GM18517 (cell line): ENCODE measurements at regions not wholly inside any gene's neighbourhood (a gene's known extent, or its start where the extent isn't known, plus 50 kb on each side); places are given as distances from the start of the nearest gene placed in this dataset.

ENCODE experiments used
- ATAC-seq: cut with Tn5 transposase; IDR thresholded peaks from one replicate; pipeline ENCODE4 v1.9.1; 2021; ENCODE audit warnings: mild to moderate bottlenecking, moderate library complexity; ENCODE audit not compliant: unreplicated experiment

DNA sequence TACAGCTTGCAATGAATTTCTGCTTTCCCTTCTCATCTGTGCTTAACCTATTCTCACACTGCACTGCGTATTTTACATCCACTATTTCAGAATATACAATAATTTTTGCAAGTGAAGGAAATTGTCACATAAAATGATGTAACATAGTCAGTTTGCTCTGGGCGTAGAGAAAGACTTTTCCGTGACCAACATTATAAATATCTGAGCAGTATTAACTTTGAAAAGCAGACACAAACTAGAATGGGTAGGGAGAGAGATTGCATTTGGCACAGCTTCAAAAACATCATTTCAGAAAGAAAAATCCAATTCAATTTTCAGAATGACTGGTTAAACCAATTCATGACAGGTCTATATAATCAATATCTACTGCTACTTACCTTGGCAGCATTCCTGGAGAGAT lies 352.5 kb upstream of the MIR17HG start:
- no peak for ATAC-seq

DNA sequence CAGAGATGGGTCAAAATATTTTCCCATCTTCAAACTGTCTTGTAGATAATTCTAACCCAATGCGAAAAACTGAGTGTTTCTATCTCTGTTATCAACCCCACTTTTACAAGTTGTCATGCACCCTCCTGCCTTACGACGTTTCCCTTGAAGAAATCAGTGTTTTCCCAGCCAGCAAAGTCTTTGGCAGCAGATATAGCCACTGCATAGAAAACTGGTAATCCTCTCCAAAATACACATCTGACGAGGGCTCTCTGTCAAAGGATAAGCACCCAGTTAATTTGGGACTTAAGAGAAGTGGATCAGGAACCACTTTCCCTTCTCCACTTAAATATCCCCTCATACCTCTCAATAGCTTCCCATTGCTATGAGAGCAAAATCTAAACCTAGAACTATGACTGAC lies 351.9 kb upstream of the MIR17HG start:
- ATAC-seq = no peak

DNA sequence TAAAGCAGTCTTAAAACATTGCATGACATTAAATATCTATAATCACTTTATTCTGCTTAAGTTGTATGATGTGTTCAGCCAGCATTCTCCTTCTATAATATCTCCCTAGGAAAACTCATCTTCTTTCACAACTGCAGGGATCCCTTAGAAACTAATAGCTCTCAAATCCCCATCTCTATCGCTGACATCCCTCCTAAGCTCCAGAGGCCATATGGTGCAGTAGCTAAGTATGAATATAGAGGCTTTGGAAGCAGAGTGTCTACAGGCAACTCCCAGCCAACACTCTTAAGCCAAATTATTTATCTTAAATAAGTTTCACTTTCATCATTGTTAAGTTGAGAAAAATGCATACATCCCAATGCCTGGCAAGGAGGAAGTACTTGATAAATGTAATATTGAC lies 349.5 kb upstream of the MIR17HG start:
- ATAC-seq = no peak

DNA sequence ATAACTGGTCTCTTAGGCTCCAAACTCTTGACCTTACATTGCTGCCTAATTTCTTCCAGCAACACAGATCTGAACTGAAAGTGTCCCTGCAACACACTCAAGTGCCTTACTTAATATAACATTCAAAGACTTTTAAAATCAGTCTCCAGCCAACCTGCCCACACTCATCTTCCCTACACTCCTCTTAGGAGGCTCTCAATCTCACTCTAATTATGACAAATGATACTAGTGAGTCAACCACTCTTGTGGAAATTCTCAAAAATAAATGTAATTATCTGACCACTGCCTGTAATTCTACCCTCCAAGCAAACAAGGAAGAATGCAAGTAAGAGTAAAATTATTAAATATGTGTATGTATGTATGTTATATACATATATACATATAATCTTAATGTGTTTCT lies 348.1 kb upstream of the MIR17HG start:
- ATAC-seq = no peak

DNA sequence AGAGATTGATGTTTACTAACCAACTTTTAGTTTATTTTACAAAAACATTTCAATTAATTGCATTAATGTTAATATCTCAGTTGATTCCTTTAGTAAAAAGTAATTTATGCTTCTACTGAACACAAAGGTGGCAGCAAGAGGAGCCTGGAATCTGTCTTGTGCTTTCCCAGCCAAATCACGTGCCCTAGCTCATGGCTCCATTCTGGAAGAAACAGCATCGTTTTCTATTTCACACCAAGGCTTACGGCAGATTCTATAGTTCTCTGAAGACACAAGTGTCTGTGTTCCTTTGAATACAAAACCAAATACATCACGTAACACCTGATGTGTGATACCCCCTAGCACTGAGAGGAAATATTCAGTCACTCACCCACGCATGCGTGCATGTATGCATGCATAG lies 346.1 kb upstream of the MIR17HG start:
- no peak for ATAC-seq

DNA sequence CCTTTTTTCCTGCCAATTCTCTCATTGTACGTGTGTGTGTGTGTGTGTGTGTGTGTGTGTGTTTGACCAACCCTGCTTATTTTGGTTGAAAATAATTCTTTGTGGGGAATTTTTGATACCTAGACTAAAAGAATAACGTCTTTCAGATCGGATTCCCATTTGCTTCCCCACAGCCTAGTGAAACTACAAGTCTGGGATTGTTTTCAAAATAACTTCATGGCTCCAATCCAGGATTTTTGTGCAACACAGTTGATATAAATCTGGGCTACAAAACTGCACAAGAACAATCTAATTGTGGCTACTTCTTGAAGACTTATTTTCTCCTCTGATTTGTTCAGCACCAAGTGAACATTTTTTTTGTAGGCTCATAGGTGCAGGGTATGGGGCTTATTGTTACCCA lies 332.8 kb upstream of the MIR17HG start:
- no peak for ATAC-seq

- peak; percentile 84 for ATAC-seq
Measured at GRCh38 chr13:91017031-91017668, 330.3 kb upstream of the MIR17HG start.

- ATAC-seq = peak; percentile 28
Measured at GRCh38 chr13:91017669-91018053, 329.8 kb upstream of the MIR17HG start.

GRCh38 chr13:91020461-91021034 lies 326.9 kb upstream of the MIR17HG start:
- no peak for ATAC-seq

- ATAC-seq = no peak
Measured at GRCh38 chr13:91024157-91024792, 323.2 kb upstream of the MIR17HG start.

GRCh38 chr13:91025442-91025841 lies 322.0 kb upstream of the MIR17HG start:
- ATAC-seq = no peak

DNA sequence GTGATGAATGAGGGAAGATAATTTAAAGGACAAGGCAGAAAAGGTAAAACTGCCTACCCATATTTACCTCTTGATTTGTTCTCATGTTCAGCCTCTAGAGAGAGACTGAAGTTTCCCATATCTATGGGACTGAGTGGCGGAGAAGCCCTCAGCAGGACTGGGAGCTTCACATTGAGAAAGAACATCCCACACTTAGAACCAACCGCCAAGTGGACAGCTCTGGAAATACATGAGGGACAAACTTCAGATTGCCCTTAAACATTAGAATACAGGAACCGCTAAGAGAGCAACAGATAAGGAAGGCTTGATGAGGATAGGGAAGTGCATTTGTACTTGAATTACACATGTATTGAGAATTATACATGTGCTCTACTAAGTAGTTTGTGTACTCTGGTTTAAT lies 316.0 kb upstream of the MIR17HG start:
- no peak for ATAC-seq

DNA sequence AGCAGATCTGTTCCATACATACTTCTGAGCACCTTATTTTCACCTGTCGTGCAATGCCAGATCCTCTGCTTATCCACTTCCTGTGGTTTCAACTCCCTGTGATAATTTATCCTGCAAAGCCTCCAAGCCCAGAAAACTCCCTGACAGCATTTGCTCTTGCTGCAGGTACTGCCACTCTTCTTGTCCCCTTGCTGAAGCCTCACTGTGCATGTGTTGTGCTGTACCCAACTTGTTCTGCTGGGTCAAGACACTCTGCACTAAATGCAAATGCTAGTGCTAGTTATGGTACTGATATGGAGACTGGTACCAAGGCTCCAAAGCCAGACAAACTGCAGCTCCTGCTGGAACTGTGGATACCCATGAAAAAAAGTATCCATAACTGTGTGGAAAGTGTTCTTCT lies 315.4 kb upstream of the MIR17HG start:
- ATAC-seq = no peak

- no peak for ATAC-seq
Measured at GRCh38 chr13:91036886-91037285, 310.6 kb upstream of the MIR17HG start.

GRCh38 chr13:91042870-91043269 lies 304.6 kb upstream of the MIR17HG start:
- ATAC-seq = no peak

GRCh38 chr13:91045351-91046034 lies 302.0 kb upstream of the MIR17HG start:
- ATAC-seq = no peak

DNA sequence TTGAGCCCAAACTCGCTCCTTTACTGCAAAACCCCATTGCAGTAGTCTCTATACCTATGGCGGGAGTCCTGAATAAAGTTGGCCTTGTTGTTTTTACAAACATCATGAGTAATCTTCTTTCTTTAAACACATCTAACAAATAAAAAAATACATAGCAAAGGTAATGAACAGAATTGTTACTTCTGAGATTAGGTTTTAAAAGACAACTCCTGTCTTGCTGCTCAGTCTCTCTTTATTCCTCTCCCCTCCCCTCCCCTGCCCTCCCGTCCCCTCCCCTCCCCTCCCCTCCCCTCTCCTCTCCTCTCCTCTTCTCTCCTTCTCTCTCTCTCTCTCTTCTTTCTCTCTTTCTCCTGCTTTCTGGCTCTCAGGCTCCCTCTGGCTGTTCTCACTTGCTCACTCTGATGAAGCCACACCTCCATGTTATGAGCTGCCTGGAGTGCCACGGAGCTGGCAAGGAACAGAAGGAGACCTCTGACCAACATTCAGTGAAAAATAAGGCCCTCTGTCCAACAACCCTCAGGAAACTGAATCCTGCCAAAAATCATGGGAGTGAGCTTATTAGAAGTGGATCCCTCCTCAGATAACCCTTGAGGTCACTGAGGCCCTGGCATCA lies 300.7 kb upstream of the MIR17HG start:
- ATAC-seq = no peak

GRCh38 chr13:91050970-91051369 lies 296.5 kb upstream of the MIR17HG start:
- no peak for ATAC-seq

DNA sequence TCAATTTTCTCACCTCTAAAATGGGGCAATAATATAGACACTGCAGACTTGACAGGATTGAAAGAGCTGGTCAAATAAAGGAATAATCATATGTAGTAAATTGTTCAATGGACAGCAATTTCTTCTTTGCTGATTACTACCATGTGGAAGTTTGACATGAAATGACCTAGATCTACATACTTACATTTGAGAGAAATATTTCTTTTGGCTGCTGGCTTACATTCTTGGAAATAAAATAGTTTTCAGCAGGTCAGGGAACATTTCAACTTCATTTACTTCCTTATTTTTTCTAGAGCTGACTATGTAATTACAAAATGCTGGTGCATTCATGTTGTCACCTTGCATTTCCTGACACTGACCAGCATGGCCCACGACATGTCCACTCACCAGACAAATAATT lies 294.6 kb upstream of the MIR17HG start:
- ATAC-seq = no peak

DNA sequence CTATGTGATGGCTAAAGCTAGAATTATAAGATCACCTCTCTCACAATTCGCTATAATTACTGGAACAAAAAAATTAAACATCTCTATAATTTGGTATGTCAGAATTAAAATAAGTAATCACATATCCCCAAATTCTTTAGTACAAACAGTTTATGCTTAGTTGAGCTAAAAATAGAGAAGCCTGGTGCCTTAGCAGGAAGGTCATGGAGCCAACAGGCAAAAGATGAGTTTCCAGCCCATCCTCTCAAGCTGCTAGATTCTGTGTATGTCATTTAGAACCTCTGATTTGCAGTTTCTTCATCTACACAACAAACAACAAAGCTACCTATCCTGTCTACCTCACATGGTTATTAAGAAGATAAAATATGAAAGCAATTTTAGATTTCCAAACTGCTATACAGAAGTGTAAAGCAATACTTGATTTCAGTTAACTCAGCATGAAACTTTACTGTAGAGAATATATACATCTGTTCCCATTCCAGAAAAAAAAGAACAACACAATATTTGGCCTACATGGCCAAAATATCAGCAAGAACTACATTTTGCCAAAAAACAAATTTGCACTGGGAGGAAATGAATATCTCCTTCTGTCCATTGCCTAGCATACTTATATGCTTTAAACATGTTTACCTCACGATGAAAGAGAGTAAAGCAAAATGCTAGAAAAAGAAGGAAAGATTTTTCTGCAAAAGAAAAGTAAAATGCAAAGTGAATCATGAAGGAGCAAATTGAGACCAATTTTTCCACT lies 294.0 kb upstream of the MIR17HG start:
- no peak for ATAC-seq

DNA sequence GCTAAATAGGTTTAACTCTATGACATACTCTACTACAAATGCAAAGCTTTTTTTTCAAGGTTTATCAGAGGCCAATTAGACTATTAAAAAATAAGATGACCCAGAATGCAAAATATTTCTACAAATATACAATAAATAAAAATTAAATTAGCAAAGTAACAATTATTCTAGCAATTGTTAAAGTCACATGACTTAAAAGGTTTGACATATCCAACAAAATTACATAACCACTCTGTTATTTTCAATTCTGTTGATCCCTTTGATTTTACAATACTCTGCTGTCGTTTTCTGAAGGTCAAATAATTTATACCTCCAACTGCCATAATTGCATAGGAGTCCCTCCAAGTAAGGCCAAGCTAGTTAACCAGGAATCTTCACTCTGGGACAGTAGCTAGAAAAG lies 292.6 kb upstream of the MIR17HG start:
- ATAC-seq = no peak
